Fibroblast of the aortic adventitia (primary cell): ENCODE measurements at regions not wholly inside any gene's neighbourhood (a gene's known extent, or its start where the extent isn't known, plus 50 kb on each side); places are given as distances from the start of the nearest gene placed in this dataset.

Source experiments
- DNase-seq: peaks from one replicate; pipeline ENCODE4 v3.0.0-alpha.2; 2010; ENCODE audit warnings: low read depth
- H3K4me3 ChIP-seq: 2 replicates; pipeline ENCODE4 v1.5.1; 2011; ENCODE audit warnings: low read depth, mild to moderate bottlenecking, control low read depth, low read length, moderate library complexity
- TF ChIP-seq, protein P1 (sequence below): IDR thresholded peaks from 2 replicates; pipeline ENCODE4 v1.5.1; 2011; ENCODE audit warnings: mild to moderate bottlenecking, low read length, control low read depth, inconsistent platforms; ENCODE audit not compliant: insufficient read depth

DNA sequence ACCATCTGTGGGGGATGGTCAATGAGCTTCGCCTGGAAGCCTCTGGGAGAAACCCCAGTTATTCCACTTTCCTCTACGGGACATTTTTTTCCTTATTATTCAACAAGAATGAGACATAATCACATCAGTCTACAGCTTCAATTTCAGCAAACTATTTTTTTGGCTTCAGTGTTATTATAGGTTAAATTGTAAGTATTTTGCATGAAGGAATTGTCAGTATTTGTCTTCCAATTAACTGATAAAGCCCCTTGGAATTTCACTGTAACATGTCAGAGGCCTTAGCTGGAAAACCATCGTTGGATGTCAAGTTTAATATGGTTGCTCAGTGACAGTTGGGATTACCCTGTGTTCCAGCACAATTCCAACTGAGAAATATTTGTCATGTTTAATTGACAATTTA lies 480.9 kb upstream of the CHST9 start:
- no peak for DNase-seq
- no peak overlapping the region for H3K4me3 ChIP-seq
- TF ChIP-seq, protein P1, sequence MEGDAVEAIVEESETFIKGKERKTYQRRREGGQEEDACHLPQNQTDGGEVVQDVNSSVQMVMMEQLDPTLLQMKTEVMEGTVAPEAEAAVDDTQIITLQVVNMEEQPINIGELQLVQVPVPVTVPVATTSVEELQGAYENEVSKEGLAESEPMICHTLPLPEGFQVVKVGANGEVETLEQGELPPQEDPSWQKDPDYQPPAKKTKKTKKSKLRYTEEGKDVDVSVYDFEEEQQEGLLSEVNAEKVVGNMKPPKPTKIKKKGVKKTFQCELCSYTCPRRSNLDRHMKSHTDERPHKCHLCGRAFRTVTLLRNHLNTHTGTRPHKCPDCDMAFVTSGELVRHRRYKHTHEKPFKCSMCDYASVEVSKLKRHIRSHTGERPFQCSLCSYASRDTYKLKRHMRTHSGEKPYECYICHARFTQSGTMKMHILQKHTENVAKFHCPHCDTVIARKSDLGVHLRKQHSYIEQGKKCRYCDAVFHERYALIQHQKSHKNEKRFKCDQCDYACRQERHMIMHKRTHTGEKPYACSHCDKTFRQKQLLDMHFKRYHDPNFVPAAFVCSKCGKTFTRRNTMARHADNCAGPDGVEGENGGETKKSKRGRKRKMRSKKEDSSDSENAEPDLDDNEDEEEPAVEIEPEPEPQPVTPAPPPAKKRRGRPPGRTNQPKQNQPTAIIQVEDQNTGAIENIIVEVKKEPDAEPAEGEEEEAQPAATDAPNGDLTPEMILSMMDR, result no peak

DNA sequence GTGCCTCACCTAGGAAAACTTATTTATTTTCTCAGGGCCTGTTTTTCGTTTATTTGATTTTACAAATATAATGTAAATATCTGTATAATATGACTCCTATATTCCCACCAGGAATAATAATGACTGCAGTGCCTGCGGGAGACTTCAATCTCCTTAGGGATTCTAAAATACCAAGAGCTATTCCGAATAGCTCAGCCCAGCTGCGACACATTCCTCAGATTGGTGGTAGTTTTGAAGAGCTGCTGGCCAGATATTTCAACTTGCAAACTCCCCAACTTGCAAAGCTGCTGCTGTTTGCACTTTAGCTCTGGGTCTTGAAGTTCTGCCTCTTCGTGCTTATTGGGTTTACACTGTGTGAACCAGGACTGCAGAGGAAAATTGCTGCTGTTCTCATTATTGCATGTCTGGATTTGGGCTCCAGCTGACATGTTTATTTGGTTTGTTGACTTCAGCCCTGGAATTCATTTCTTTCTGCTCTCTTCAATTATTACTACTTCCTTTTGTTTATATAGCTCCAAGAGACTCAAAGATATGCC lies 480.2 kb upstream of the CHST9 start:
- no peak for DNase-seq
- TF ChIP-seq, protein P1, result no peak
- H3K4me3 ChIP-seq, result no peak overlapping the region

DNA sequence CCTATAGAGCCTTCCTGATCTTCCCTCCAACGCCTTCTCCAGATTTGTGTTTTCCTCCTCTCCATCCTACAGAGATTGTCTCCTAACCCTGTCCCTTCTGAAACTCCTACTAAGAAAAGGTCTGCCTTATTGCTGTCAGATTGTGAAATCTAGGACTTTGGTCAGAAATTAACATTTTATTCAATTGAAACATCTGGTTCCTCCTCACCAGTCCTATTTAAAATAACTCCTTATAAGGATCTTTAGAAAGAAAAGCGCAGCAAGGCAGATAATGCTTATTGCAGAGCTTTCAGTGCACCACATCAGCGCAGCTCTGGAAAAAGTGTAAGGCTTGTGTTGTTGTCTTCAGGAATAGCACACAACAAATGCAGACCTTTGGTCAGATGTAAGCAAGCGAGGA lies 477.8 kb upstream of the CHST9 start:
- DNase-seq, result no peak
- TF ChIP-seq, protein P1, result no peak
- H3K4me3 ChIP-seq, result no peak overlapping the region

DNA sequence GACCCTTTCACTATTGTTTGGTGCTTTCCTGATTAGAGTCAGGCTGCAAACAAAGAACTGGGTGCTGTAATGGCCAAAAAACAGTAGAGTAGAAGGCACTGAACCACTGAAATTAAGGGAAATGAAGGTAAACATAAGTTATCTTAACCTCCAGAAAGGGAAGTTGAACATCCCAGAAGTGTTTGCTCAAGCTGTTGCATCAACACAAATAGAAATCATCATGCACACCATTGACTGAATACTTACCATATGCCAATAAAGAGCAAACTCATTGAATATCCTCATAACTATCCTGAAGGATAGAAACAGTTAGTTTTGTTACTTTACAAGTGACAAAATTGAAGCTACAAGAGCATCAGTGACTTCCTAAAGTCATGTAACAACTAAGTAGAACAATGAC lies 477.4 kb upstream of the CHST9 start:
- no peak overlapping the region for H3K4me3 ChIP-seq
- TF ChIP-seq, protein P1, result no peak
- DNase-seq, result no peak

DNA sequence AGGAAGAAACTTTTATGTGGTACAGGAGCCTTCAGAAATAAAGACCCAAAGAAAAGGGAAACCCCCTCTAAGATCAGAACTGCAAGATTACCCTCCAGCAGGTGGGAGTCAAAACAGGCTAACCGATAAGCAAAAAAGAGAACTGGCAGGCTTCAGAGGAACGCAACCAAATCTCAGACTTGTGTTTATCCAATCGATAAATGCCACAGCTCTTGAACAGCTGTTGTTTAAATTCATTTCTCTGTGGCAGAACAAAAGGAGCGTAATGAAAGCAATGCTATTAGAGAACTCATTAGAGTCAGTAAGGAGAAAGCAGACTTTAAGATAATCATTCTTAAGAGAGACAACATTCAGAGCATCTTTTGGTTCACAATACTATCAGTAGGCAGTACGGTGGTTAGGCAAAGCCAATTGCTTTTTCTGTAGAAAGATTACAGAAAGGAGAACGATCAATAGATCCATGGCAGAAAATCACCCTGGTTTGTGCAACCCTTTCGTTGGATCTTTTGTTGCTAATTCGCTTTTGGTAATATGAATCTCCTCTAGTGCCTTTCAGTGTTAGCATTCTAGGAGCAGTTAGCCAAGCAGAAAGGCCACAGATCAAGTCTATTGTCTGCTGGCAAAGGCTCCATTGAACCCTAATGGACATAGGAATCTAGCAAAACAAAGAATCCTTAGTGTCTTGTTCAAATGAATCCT lies 476.4 kb upstream of the CHST9 start:
- TF ChIP-seq, protein P1, result no peak
- no peak for DNase-seq
- H3K4me3 ChIP-seq, result no peak overlapping the region

DNA sequence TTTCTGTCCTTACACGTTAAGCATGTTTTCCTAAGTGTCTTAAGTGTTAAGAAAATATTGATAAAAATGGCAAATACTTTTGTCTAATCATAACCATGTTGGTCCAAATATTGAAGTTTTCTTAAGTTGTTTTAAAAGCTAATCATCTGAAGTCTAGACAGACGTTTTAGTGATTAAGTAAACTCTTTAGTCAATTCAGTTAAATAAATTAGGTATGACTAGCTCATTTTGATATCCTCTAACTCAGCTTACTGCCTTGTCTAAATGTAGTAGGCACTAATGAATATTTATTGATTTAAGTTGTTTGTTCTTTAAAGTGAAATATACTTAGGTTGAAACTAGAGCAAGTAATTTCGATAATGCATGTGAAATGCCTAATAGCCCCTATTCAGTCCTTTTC lies 471.8 kb upstream of the CHST9 start:
- DNase-seq, result no peak
- TF ChIP-seq, protein P1, result no peak

More for the DNA sequence above, 471.8 kb upstream of the CHST9 start:
- H3K4me3 ChIP-seq, result no peak overlapping the region
